ENCODE measurements at regions not wholly inside any gene's neighbourhood (a gene's known extent, or its start where the extent isn't known, plus 50 kb on each side); places are given as distances from the start of the nearest gene placed in this dataset.
A peak's percentile ranks its signal among the peaks of the same experiment; 100 is the strongest.
"Not testable (repeated sequence)": the region's sequence is repeated elsewhere in the genome, so short reads cannot be mapped to it uniquely, and the experiment has no call there.

DNA sequence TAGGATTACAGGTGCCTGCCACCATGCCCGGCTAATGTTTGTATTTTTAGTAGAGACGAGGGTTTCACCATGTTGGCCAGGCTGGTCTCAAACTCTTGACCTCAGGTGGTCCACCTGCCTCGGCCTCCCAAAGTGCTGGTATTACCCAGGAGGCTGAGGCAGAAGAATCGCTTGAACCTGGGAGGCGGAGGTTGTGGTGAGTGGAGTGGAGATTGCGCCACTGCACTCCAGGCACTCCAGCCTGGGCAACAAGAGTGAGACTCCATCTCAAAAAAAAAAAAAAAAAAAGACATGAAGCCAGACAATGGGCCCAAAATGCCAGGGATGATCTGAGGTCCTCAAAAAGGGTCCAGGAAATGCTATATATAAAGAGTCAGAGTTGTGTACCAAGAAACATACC, 392.9 kb downstream of the SEC14L1 start:
- not testable (repeated sequence) for DNase-seq

DNA sequence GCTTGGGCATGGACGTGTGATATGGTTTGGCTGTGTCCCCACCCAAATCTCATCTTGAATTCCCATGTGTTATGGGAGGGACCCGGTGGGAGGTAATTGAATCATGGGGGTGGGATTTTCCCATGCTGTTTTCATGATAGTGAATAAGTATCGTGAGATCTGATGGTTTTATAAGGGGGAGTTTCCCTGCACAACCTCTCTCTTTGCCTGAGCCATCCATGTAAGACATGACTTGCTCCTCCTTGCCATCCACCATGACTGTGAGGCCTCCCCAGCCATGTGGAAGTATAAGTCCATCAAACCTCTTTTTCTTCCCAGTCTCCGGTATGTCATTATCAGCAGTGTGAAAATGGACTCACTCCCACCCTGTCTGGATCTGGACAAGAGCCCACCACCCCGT, 393.4 kb downstream of the SEC14L1 start:
- no peak for DNase-seq

DNA sequence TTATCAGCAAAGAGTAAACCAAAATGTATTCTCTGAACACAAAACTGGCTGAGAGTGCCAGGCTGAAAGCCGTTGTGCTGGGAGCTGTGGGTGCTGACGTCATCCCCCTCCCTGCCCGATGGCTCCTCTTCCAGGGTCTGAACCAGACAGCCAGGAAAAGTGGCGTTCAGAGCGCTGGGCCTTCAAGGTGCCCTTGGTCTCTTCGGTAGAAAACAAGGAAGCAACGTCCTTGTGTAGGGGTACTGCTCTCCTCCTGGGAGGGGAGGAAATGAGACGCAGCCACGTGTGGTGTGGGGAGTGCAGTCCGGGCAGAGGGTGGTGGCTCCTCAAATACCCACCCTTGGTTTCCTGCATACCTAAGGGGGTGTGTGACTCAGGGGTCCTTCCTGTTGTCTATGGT, 394.7 kb downstream of the SEC14L1 start:
- DNase-seq: peak; percentile 36 to 60

DNA sequence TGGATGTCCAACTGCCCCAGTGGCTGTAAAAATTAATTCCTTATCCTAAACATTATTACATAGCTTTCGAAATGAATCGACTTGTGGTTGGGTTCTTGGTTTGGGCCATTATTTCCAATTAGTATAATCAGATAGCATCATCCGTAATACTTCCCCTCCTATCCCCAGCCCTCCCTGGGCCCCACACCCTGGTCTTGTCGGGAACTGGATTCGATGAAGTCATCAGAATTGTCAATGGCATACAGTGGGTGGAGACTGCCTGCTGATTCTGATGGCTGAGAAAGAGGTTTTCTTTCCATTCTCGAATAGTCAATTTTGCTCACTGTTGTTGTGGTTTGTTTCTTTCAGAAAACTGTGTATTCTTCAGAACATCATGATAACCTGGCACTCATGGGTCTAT, 395.1 kb downstream of the SEC14L1 start:
- peak; percentile 18 to 42 for DNase-seq

DNA sequence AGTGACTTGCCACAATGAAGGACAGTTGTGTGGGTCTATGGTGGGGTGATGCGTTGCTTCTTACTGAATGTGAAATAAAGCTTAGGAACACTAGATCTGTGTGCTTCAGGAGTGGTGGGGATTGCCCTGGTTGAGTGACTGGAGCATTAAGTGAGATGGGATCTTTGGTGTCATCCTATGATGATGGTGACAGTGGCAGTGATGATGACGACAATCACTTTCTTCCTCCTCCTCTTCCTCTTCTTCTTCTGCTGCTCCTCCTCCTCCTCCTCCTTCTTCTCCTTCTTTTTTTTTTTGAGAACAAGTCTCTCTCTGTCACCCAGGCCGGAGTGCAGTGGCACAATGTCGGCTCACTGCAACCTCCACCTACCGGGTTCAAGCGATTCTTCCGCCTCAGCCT, 396.8 kb downstream of the SEC14L1 start:
- DNase-seq: no peak

DNA sequence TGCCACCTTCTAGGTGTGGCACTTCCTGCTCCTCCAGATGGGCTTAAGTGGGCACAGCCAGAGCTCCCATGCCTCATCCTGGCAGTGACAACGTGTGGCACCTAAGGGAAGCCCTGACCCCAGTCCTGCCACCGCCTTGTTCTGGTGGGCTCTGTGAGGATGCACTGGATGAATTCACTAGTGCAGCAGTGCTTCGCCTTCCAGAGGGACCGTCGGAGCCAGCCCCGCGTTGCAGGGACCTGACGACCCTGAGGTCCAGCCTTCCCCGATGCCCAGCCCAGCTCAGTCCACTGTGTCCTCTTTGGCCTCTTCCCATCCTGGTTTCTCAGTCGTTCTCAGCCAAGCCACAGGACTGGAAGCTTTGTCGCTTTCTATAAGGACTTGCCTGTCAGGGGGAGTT, 399.8 kb downstream of the SEC14L1 start:
- no peak for DNase-seq

DNA sequence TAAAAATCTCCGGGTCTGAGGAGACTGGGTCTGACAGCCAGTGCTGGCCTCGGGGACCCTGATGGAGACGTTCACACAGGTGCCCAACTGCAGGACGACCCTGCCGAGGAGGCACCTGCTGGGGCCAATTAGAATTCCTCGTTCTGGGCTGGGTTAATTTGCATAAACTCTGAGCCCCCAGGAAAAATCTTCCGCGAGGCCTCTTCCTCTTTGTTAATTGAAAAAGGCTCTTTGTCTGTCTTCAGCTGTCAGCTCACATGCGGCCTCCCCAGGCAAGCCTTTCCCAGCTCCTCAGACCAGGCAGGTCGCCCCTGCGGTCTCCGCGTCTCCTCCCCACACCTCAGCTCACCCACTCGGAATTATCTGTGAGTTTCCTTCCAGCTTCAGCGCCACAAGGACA, 400.2 kb downstream of the SEC14L1 start:
- DNase-seq: no peak

DNA sequence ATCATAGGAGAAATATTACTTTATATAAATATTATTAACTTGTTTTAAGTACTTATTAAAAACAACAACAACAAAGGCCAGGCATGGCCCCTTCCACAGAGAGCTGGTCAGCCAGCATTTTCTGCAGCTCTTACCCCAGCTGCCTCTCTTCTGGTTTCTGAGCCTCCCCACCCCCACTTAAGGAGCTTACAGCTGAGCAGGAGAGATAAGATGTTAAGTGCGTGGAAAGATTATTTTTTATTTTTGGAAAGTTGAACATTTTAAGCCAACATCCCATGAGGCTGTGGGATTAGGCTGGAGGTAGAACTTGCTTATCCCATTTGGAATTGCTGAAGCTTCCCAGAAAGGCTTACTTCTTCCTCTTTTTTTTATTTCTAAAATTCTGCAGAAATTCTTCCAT, 401.2 kb downstream of the SEC14L1 start:
- no peak for DNase-seq

DNA sequence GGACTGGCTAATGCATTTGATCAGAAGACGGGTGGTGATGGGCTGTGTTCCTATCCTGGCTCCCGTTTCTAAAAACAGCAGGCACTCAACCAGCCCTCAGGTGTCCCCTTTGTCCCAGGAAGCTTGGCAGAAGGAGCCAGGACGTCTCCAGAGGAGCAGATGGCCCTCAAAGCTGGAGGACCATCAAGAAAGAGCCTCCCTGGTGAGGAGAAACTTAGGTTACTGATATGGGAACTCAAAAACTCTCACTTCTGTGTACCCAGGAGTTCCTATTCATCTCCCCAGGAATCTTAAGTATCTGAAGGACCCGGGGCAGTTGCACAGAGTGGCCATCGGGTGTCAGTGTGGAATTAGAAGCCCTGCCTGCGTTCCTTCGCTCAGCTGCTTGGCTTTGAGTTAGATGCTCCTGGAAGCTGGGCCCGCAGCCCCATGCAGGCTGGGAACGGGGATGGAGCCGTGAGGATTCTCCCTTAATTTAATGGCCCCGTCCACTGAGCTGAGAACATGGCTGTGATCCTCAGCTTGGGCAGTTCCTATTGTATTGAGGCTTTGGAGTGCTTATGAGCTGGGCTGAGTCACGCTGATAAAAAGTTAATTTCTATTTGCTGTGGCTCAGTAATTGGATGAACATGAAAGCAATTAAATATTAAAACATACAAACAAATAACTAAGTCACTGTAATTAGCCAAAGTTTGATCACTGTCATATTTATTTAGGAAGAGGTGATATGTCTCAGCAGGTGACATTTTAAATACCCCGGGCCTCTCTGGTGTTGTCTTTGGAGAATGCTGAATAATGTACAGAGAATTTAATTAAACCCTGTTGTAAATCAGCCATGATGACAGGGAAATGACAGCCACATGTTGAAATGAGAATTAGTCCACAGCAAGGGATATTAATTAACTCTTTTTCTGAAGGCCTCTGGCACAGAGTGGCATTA, 402.1 kb downstream of the SEC14L1 start:
- DNase-seq: peak; percentile 91 to 92

DNA sequence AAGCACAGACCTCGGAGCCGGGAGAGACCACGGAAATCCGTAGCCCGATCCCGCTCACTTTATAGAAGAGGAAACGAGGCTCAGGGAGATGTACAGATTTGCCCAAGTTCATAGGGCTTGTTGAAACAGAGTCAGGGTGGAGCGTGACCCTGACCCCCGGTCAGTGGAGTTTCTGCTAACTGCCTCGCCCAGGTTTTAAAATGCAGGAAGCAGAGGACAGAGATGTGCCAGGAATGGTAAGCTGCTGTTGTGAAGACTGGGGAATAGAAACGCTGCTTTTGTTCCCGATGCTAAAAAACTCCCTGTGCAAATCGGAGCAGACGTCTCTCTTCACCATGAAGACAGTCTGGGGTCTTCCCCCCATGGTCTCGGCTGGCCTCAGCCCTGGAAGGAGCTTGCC, 403.0 kb downstream of the SEC14L1 start:
- DNase-seq: no peak

DNA sequence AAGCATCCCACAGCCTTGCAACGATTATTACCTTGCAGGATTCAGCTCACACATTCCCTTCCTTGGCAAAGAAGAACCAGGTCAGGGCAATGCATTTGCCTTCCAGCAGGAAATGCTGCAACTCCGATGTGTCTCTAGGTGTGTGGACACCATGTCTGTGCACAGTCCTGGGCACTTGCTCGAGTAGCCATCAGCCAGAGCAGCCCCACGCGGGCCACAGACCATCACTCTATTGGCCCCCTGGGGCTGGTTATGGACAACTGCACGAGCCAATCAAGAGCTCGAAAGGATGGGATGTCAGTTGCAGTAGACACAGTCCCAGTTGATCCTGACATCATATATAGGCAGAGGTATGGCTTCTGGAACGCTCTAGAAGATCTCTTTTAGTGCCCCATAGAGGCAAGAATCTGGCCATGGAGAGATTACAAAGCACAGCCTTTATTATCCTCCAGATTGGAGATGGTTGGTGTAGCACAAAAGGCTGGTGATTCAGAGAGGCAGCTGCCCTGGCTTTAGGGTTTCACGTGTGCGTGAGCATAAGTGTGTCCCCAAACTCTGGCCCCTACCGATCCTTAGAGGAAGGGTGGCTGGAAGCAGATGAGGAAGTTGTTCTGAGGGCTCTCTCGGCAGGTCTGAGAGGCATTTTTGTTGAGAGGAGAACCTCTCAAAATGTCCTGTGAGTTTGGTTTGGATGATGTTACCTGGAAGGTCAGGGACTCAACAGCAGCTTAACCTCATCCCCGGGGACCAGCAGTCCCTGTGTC, 403.8 kb downstream of the SEC14L1 start:
- DNase-seq: no peak

DNA sequence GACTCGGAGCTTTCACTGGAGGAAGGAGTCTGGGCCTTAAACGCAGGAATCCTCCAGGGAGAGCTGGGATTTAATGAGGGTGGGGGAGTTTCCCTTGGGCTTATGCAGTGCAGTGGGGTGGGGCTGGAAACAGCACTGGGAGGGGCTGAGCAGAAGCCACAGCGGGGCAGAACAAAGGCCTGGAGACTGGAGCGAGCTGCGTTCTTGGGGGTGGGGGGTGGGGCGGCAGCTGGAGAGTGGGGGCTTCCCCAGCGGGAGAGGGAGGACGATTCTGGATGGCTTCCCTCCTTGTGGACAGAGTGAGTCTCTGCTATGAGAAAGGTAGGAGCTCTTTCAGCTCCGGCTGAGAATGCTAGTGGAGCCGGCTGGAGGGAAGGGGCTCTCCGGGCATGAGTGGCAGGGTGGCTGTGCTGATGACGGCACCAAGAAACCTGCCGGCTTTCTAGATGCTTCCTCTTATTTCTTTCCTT, 406.0 kb downstream of the SEC14L1 start:
- DNase-seq: no peak

DNA sequence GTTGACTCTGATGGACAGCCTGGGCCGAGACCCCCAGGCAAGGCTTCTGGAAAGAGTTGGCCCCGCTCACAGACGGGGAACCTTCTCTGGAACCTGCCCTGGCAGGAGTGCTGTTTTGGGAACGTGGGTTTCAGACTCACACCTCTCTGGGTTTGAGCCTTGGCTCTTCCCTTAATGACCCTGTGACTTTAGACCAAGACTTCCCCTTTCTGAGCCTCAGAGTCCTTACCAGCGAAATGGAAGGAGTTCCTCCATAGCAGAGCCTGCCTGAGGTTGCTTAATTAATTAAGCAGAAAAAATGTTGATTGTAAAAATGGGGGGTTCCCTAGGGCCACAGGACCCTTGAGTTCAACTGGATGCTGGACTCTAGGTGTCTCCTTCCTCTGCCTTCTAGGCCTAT, 408.2 kb downstream of the SEC14L1 start:
- no peak for DNase-seq

DNA sequence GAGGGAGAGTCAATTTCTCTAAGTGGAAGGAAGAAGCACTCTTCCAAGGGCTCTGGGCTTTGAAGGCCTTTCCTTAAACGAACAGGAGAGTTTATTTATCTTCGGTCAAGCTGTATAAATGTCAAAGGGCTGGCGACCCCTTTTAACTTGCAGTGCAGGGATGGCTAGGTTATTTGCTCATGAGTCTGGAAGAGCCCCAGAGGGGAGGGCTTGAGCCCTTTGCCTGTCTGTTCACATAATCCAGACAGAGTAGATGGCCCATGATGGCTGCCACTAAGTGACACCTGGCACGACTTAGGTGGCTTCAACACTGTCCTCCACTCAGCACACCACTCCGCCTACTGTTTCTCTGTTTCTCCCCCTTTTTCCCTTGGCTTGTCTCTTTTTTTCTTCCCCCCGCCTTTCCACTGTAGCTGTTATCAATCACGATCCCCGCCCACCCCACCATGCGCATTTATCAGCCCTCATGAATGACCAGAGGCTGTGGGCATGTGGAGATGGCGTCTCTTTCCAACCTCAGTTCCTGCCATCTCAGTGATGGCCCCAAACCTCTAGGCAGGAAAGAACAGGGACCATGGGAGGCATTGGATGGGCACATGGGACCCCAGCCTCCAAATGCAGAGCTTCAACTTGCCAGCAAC, 408.7 kb upstream of the TNRC6C start:
- no peak for DNase-seq

DNA sequence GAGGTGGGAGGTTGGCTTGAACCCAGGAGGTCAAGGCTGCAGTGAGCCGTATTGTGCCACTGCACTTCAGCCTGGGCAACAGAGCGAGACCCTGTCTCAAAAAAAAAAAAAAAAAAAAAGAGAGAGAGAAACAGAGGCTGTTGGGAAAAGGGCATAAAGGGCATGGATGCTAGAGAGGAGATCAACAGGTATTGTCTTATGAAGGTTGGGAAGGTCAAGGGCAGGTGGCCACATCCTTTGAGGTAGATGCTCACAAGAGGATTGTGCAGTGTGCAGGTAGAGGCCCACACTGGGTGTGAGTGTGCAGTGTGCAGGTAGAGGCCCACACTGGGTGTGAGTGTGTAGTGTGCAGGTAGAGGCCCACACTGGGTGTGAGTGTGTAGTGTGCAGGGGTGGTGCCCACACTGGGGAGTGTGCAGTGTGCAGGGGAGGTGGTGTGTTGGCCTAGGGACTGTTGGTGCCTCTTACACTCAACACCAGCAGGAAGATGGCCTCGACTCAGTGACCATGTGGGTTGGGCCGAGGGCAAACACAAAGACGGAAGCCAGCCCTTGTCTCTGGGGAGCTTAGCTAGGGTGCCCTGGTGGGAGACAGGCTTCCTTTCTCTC, 404.9 kb upstream of the TNRC6C start:
- no peak for DNase-seq

DNA sequence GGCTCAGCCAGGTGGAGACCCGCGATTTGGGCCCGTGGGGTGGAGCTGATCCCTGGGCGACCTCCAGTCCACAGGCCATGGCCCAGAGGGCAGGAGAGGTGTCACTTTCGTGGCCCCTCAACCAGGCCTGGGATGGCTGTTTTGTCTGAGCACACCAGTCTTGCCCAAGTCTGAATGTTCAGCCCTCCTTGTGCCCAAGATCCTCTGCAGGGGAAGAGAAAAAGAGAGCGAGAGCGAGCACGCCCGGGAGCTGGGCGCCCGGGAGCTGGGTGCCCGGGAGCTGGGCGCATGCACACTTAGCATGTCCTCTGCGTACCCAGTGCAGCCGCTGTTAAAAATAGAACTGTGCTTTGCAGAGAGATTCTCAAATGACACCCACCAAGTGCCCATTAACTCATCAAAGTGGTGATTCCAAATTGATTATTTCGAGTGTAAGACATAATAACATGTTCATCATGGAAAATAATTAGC, 403.3 kb upstream of the TNRC6C start:
- no peak for DNase-seq

DNA sequence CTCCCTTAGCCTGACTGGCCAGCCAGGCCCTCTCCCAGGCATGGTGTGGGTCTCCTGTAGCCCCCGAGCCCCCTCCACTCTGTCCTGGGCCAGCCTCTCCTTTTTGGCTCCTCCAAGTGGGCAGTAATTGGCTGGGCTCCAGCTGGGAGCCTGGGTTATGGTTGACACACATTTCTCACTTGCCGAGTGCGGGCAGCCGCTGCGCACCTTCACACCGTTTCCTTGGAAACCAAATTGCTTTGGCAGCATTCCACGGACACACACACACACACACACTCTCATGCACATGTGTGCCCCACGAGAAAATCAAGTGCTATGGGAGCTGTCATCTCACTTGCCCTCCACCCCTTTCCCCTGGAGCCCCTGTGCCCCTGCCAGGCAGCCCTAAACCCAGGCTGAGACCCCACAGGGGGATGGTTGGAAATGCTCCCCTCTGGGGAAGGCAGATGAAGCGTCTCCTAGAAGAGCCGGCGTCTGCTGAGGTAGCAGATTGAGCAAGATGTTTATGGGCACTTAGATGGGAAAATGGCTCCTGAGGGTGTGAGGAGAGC, 402.7 kb upstream of the TNRC6C start:
- DNase-seq: peak; percentile 43 to 45

DNA sequence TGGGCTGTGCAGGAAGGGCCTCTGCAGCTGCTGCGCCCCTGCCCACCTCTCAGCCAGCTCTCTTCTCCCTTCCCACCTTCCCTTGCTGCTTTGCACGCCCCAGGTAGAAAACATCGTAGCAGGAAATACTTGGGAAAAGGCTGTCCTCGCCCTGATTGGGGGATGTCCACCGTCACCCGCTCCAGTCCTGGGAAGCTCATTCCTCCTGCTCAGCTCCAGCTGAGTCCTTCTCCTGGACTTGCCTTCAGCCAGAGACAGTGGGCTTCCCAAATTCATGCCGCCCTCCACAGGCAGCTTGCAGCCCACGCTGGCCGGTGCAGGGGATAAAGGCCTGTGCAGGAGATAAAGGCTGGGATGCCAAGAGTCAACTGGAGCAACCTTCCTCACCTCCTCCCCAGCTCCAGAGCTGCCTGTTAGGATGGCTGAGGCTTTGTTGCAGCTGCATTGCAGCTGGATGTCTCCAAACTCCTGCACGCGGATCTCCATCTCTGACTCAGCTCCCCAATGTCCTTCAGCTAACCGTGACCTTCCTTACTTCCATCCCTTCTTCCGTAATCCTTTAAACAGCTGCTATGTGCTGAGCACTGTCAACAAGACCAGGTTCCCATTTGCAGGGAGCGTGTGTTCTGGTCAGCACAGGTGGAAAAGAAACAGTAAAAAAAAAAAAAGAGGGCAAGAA, 402.0 kb upstream of the TNRC6C start:
- DNase-seq: no peak

DNA sequence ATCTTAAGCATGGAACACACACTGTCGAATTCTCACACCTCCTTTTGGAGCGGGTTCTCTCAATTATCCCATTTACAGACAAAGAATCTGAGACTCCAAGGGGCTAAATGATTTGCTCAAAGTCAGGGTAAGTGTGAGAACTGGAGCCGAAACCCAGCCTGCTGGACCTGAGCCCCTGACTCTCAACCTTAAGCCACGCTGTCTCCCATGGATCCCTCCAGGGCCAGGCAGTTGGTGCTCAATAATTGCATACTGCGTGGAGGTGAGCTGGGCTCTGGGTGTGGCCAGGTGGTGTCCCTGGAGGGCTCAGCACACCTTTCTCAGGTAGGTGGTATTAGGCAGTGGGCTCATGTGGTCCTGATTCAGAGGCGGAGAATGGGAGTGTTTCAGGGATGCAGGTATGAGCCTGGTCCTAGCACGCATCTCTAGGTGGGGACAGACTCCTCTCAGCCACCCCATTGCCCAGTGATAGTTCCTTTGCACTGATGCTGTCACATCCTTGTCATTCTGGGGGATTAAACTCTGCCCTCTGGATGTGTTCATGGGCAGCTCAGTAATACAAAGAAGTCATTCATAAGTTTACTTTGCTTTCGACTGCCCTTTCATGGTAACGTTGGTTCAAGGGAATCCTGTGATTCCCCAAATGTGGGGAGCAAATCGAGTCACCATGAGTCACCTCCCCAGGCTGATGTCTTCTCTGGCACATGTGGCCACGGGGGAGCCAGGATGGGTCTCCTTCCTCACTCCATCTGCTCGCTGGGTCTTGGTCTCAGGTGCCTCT, 399.5 kb upstream of the TNRC6C start:
- DNase-seq: no peak

DNA sequence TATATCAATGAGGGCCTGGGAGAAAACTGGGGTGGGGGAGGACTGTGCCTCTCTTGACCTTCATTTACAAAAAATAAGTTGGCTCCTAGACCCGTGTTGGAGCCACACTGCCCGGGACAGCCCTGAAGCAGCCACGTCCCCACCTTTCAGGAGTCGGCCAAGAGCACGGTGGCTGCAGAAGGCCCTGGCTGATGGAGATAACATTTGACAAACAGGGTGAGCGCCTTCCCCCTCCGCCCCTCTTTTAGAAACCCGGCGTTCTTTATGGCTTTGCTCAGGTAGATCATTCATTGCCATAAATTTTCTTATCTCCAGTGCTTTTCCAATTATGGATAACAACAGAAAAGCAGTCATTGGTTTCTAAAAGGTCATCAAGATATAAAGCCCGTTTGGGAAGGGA, 398.1 kb upstream of the TNRC6C start:
- DNase-seq: no peak

DNA sequence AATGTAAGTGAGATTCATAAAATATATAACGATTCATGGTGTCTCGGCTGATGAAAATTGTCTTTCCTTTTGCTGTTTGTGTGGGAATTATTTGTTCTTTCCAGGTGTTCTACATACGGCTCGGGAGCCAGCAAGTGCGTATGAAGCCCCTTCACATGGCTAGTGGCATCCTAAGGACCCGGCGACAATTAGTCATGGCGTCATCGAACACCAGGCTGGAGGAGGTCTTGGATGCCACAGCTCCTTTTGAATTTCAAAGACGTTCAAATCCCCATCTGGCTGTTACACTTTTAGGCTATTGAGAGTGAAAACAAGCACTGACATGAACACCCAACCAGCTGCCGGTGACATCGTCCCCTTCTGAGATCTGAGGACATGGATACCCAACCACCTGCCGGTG, 397.7 kb upstream of the TNRC6C start:
- no peak for DNase-seq
